H1 (cell line): ENCODE measurements at regions not wholly inside any gene's neighbourhood (a gene's known extent, or its start where the extent isn't known, plus 50 kb on each side); places are given as distances from the start of the nearest gene placed in this dataset.

ENCODE experiments used
- CTCF ChIP-seq, 3 experiments: IDR thresholded peaks; 1 replicate in 2 of 3; 2 replicates in 1 of 3; pipeline versions ENCODE4 v1.5.1 to v1.6.1; 2011; ENCODE audit warnings: low read length in 3 of 3, mild to moderate bottlenecking in 3 of 3, inconsistent platforms in 2 of 3, low read depth in 1 of 3, moderate library complexity in 1 of 3; ENCODE audit not compliant: insufficient read depth in 1 of 3; ENCODE audit errors: control extremely low read depth in 1 of 3
- EZH2 ChIP-seq: fragments of 200-600 bp; sonication (generic); IDR thresholded peaks from 2 replicates; pipeline ENCODE4 v1.7.1; 2012; ENCODE audit warnings: low read depth, mild to moderate bottlenecking, moderate library complexity, low read length, inconsistent platforms; ENCODE audit not compliant: severe bottlenecking
- GABPA ChIP-seq: IDR thresholded peaks from 2 replicates; pipeline ENCODE4 v1.6.1; 2011; ENCODE audit warnings: mild to moderate bottlenecking, low read length, moderate library complexity, borderline replicate concordance; ENCODE audit not compliant: insufficient read depth
- JUND ChIP-seq: IDR thresholded peaks from 2 replicates; pipeline ENCODE4 v1.6.1; 2011; ENCODE audit warnings: mild to moderate bottlenecking, improper control_type of control experiment, low read length
- KDM1A ChIP-seq: fragments of 200-600, 300-600 bp; sonication (generic); IDR thresholded peaks from 2 replicates; pipeline ENCODE4 v1.7.1; 2016; ENCODE audit warnings: mild to moderate bottlenecking, low read length, borderline replicate concordance
- PHF8 ChIP-seq: fragments of 200-600 bp; sonication (generic); conservative IDR thresholded peaks from 2 replicates; pipeline ENCODE4 v1.7.1; 2012; ENCODE audit warnings: low read depth, mild to moderate bottlenecking, inconsistent platforms, low read length, moderate library complexity
- POLR2A ChIP-seq, 2 experiments: IDR thresholded peaks; 1 replicate in 1 of 2; 2 replicates in 1 of 2; pipeline ENCODE4 v1.6.1; 2011; ENCODE audit warnings: low read depth in 2 of 2, low read length in 2 of 2, mild to moderate bottlenecking in 2 of 2; ENCODE audit errors: control extremely low read depth in 1 of 2
- POLR2AphosphoS5 ChIP-seq: IDR thresholded peaks from 2 replicates; pipeline ENCODE4 v1.6.1; 2011; ENCODE audit warnings: low read depth, low read length
- SIN3A ChIP-seq, 2 experiments: IDR thresholded peaks in 1 of 2; conservative IDR thresholded peaks in 1 of 2; 2 replicates each; pipeline ENCODE4 v1.6.1; 2011 to 2012; ENCODE audit warnings: low read length in 2 of 2, improper control_type of control experiment in 1 of 2, low read depth in 1 of 2, mild to moderate bottlenecking in 1 of 2
- SUZ12 ChIP-seq: fragments of 200-600 bp; sonication (generic); IDR thresholded peaks from 2 replicates; pipeline ENCODE4 v1.6.1; 2012; ENCODE audit warnings: mild to moderate bottlenecking, inconsistent platforms, low read length, moderate library complexity, mixed read lengths
- TCF12 ChIP-seq: IDR thresholded peaks from 2 replicates; pipeline ENCODE4 v1.6.1; 2011; ENCODE audit warnings: low read depth, mild to moderate bottlenecking, low read length
- YY1 ChIP-seq: IDR thresholded peaks from 2 replicates; pipeline ENCODE4 v1.6.1; 2011; ENCODE audit warnings: low read depth, mild to moderate bottlenecking, low read length
- TF ChIP-seq, protein P1 (sequence below): fragments of 300-600 bp; sonication (generic); IDR thresholded peaks from 2 replicates; pipeline ENCODE4 v1.7.1; 2012; ENCODE audit warnings: low read length, moderate library complexity, mild to moderate bottlenecking, inconsistent platforms; ENCODE audit not compliant: insufficient replicate concordance

DNA sequence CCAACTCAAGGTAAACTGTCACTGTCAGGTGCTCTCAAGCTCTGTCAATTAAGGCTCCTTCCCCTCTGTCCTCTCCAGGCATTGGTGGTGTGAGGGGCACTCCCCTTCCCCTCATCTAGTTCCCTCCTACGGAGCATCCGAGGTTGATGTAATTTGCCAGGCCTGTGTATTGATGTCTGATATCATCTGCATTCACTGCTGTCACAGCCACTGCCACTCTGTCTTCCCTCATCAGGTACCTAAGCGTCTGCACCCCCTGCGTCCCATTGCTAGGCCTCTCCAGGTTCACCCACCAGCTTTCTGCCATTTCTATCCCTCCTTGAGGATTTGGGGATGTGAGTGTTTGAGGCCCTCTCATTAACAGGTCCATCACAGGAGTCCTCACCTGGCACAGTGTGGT lies 50.0 kb upstream of the SYT13 start:
- TF ChIP-seq POLR2A (IDR thresholded peaks at IDR 0.05; ENCODE audit: control extremely low read depth in 1 of 2, low read depth in 2 of 2, low read length in 2 of 2) (no peak), YY1 (no peak), CTCF (IDR thresholded peaks at IDR 0.05; ENCODE audit: control extremely low read depth in 1 of 3, insufficient read depth in 1 of 3, low read depth in 1 of 3, low read length in 3 of 3) (no peak), TCF12 (no peak), SUZ12 (no peak), GABPA (no peak), PHF8 (no peak), EZH2 (no peak), POLR2AphosphoS5 (no peak), SIN3A (conservative IDR thresholded peaks at IDR 0.05 in 1 of 2, IDR thresholded peaks at IDR 0.05 in 1 of 2; ENCODE audit: low read depth in 1 of 2, low read length in 2 of 2) (no peak), JUND (no peak), KDM1A (no peak)
- TF ChIP-seq, protein P1, sequence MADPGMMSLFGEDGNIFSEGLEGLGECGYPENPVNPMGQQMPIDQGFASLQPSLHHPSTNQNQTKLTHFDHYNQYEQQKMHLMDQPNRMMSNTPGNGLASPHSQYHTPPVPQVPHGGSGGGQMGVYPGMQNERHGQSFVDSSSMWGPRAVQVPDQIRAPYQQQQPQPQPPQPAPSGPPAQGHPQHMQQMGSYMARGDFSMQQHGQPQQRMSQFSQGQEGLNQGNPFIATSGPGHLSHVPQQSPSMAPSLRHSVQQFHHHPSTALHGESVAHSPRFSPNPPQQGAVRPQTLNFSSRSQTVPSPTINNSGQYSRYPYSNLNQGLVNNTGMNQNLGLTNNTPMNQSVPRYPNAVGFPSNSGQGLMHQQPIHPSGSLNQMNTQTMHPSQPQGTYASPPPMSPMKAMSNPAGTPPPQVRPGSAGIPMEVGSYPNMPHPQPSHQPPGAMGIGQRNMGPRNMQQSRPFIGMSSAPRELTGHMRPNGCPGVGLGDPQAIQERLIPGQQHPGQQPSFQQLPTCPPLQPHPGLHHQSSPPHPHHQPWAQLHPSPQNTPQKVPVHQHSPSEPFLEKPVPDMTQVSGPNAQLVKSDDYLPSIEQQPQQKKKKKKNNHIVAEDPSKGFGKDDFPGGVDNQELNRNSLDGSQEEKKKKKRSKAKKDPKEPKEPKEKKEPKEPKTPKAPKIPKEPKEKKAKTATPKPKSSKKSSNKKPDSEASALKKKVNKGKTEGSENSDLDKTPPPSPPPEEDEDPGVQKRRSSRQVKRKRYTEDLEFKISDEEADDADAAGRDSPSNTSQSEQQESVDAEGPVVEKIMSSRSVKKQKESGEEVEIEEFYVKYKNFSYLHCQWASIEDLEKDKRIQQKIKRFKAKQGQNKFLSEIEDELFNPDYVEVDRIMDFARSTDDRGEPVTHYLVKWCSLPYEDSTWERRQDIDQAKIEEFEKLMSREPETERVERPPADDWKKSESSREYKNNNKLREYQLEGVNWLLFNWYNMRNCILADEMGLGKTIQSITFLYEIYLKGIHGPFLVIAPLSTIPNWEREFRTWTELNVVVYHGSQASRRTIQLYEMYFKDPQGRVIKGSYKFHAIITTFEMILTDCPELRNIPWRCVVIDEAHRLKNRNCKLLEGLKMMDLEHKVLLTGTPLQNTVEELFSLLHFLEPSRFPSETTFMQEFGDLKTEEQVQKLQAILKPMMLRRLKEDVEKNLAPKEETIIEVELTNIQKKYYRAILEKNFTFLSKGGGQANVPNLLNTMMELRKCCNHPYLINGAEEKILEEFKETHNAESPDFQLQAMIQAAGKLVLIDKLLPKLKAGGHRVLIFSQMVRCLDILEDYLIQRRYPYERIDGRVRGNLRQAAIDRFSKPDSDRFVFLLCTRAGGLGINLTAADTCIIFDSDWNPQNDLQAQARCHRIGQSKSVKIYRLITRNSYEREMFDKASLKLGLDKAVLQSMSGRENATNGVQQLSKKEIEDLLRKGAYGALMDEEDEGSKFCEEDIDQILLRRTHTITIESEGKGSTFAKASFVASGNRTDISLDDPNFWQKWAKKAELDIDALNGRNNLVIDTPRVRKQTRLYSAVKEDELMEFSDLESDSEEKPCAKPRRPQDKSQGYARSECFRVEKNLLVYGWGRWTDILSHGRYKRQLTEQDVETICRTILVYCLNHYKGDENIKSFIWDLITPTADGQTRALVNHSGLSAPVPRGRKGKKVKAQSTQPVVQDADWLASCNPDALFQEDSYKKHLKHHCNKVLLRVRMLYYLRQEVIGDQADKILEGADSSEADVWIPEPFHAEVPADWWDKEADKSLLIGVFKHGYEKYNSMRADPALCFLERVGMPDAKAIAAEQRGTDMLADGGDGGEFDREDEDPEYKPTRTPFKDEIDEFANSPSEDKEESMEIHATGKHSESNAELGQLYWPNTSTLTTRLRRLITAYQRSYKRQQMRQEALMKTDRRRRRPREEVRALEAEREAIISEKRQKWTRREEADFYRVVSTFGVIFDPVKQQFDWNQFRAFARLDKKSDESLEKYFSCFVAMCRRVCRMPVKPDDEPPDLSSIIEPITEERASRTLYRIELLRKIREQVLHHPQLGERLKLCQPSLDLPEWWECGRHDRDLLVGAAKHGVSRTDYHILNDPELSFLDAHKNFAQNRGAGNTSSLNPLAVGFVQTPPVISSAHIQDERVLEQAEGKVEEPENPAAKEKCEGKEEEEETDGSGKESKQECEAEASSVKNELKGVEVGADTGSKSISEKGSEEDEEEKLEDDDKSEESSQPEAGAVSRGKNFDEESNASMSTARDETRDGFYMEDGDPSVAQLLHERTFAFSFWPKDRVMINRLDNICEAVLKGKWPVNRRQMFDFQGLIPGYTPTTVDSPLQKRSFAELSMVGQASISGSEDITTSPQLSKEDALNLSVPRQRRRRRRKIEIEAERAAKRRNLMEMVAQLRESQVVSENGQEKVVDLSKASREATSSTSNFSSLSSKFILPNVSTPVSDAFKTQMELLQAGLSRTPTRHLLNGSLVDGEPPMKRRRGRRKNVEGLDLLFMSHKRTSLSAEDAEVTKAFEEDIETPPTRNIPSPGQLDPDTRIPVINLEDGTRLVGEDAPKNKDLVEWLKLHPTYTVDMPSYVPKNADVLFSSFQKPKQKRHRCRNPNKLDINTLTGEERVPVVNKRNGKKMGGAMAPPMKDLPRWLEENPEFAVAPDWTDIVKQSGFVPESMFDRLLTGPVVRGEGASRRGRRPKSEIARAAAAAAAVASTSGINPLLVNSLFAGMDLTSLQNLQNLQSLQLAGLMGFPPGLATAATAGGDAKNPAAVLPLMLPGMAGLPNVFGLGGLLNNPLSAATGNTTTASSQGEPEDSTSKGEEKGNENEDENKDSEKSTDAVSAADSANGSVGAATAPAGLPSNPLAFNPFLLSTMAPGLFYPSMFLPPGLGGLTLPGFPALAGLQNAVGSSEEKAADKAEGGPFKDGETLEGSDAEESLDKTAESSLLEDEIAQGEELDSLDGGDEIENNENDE, result no peak
